ENCODE measurements at regions not wholly inside any gene's neighbourhood (a gene's known extent, or its start where the extent isn't known, plus 50 kb on each side); places are given as distances from the start of the nearest gene placed in this dataset.

DNA sequence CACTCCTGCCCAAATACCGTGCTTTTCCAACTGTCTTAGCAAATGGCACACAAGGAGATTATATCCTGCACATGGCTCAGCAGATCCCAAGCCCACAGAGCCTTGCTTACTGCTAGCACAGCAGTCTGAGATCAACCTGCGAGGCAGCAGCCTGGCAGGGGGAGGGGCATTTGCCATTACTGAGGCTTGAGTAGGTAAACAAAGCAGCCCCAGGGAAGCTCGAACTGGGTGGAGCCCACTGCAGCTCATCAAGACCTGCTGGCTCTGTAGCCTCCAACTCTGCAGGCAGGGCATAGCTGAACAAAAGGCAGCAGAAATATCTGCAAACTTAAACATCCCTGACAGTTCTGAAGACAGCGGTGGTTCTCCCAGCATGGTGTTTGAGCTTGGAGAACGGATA is 70.1 kb upstream of the PTBP2 start:
- ChIA-PET POLR2A (ENCODE audit: unreplicated experiment) (no interaction called here), CTCF (no interaction called here)
- H3K4me2 ChIP-seq: no peak overlapping the region
- H4K20me1 ChIP-seq (ENCODE audit: insufficient read depth): no peaks in the 10 kb centered on the region
- TF ChIP-seq EZH2 (IDR thresholded peaks at IDR 0.05; ENCODE audit: low read depth): no peak
- TF ChIP-seq, protein P1, sequence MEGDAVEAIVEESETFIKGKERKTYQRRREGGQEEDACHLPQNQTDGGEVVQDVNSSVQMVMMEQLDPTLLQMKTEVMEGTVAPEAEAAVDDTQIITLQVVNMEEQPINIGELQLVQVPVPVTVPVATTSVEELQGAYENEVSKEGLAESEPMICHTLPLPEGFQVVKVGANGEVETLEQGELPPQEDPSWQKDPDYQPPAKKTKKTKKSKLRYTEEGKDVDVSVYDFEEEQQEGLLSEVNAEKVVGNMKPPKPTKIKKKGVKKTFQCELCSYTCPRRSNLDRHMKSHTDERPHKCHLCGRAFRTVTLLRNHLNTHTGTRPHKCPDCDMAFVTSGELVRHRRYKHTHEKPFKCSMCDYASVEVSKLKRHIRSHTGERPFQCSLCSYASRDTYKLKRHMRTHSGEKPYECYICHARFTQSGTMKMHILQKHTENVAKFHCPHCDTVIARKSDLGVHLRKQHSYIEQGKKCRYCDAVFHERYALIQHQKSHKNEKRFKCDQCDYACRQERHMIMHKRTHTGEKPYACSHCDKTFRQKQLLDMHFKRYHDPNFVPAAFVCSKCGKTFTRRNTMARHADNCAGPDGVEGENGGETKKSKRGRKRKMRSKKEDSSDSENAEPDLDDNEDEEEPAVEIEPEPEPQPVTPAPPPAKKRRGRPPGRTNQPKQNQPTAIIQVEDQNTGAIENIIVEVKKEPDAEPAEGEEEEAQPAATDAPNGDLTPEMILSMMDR (conservative IDR thresholded peaks at IDR 0.05): no peak
- H3K9me2 ChIP-seq (ENCODE audit: insufficient read depth): no peaks in the 10 kb centered on the region
- no peak overlapping the region for H2AFZ ChIP-seq
- intact Hi-C loops (cut with micrococcal nuclease; ENCODE audit: unreplicated experiment): no loop called here
- H3K4me3 ChIP-seq: no peak overlapping the region
- no peaks in the 10 kb centered on the region for H3F3A ChIP-seq (ENCODE audit: insufficient read depth, low read depth)
- no peaks in the 10 kb centered on the region for H3K4me1 ChIP-seq (replicated peaks; ENCODE audit: insufficient read depth)
- no TSS peak for BruUV-seq (replicated peaks)
- H3K36me3 ChIP-seq (ENCODE audit: low read depth): no peaks in the 10 kb centered on the region
- no peaks in the 10 kb centered on the region for H3K9me3 ChIP-seq (ENCODE audit: insufficient read depth, low read depth)
- no peaks in the 10 kb centered on the region for H3K27me3 ChIP-seq (ENCODE audit: insufficient read depth, low read depth)
- no peak overlapping the region for H3K27ac ChIP-seq
- H3K79me2 ChIP-seq (ENCODE audit: low read depth): no peaks in the 10 kb centered on the region
- DNase-seq: no peak

DNA sequence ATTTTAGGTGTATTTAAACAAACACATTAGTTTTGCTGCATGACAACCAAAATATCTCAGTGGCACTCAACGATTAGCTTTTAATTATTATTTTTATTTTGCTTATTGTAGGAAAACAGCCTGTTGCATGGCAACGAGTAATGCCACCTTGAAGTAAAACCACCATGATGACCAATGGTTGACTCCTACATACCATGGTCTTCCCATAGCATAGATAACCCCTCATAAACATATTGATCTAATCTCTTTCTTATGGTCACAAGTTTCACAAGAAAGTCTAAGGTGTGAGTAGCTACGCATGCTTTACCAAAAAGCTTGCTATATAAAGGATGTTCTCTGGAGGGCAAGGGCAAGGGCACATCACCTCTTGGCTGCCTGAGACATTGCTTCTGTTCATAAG is 61.5 kb upstream of the PTBP2 start:
- H3K9me3 ChIP-seq (ENCODE audit: insufficient read depth, low read depth): no peaks in the 10 kb centered on the region; the same call in 1 of the 2 replicates
- H4K20me1 ChIP-seq (ENCODE audit: insufficient read depth): no peaks in the 10 kb centered on the region
- CTCF ChIA-PET: no interaction called here
- no peaks in the 10 kb centered on the region; the same call in 1 of the 2 replicates for H3K9me2 ChIP-seq (ENCODE audit: insufficient read depth)
- intact Hi-C loops (cut with micrococcal nuclease; ENCODE audit: unreplicated experiment): no loop called here
- POLR2A ChIA-PET (ENCODE audit: unreplicated experiment): no interaction called here
- H2AFZ ChIP-seq: no peak overlapping the region
- no peaks in the 10 kb centered on the region for H3K79me2 ChIP-seq (ENCODE audit: low read depth)
- no TSS peak for BruUV-seq (replicated peaks)
- no peak overlapping the region for H3K4me3 ChIP-seq
- no peaks in the 10 kb centered on the region for H3K27me3 ChIP-seq (ENCODE audit: insufficient read depth, low read depth)
- H3K4me2 ChIP-seq: no peak overlapping the region
- H3K27ac ChIP-seq: no peak overlapping the region
- H3K36me3 ChIP-seq (ENCODE audit: low read depth): no peaks in the 10 kb centered on the region
- no peaks in the 10 kb centered on the region for H3K4me1 ChIP-seq (replicated peaks; ENCODE audit: insufficient read depth)
- no peak for TF ChIP-seq EZH2 (IDR thresholded peaks at IDR 0.05; ENCODE audit: low read depth)
- TF ChIP-seq, protein P1 (conservative IDR thresholded peaks at IDR 0.05): no peak
- H3F3A ChIP-seq (ENCODE audit: insufficient read depth, low read depth): no peaks in the 10 kb centered on the region
- no peak for DNase-seq

DNA sequence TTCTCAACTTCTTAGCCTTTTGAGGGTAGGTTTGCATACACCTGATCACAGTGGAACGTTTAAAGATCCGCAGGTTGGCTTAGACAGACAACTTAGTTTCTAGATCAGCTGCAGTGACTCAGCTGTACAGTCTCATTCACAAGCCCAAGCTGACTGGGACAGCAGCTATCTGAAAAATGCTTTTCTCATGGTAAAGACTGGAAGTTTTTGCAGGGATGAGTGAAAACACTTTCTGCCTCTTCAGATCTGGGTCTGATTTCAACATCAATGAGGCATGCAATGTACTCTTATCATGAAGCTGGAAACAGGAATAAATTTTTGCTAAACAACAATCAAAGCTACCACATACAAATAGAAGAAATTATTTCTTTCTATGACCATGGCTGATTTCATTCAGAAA is 61.1 kb upstream of the PTBP2 start:
- no peak overlapping the region for H2AFZ ChIP-seq
- H3K9me3 ChIP-seq (ENCODE audit: insufficient read depth, low read depth): no peaks in the 10 kb centered on the region; the same call in 1 of the 2 replicates
- intact Hi-C loops (cut with micrococcal nuclease; ENCODE audit: unreplicated experiment): no loop called here
- H3K27me3 ChIP-seq (ENCODE audit: insufficient read depth, low read depth): no peaks in the 10 kb centered on the region
- no peak for TF ChIP-seq EZH2 (IDR thresholded peaks at IDR 0.05; ENCODE audit: low read depth)
- TF ChIP-seq, protein P1 (conservative IDR thresholded peaks at IDR 0.05): no peak
- H3K9me2 ChIP-seq (ENCODE audit: insufficient read depth): no peaks in the 10 kb centered on the region; the same call in 1 of the 2 replicates
- H3K4me3 ChIP-seq: no peak overlapping the region
- no peak overlapping the region for H3K27ac ChIP-seq
- H4K20me1 ChIP-seq (ENCODE audit: insufficient read depth): no peaks in the 10 kb centered on the region
- no peak overlapping the region for H3K4me2 ChIP-seq
- ChIA-PET CTCF (no interaction called here), POLR2A (ENCODE audit: unreplicated experiment) (no interaction called here)
- H3F3A ChIP-seq (ENCODE audit: insufficient read depth, low read depth): no peaks in the 10 kb centered on the region
- BruUV-seq (replicated peaks): no TSS peak
- no peak for DNase-seq
- H3K4me1 ChIP-seq (replicated peaks; ENCODE audit: insufficient read depth): no peaks in the 10 kb centered on the region
- no peaks in the 10 kb centered on the region for H3K79me2 ChIP-seq (ENCODE audit: low read depth)
- H3K36me3 ChIP-seq (ENCODE audit: low read depth): no peaks in the 10 kb centered on the region

All from PC-9 (cell line).